AG08395 (cell line): ENCODE measurements at regions not wholly inside any gene's neighbourhood (a gene's known extent, or its start where the extent isn't known, plus 50 kb on each side); places are given as distances from the start of the nearest gene placed in this dataset.
"Not testable (repeated sequence)": the region's sequence is repeated elsewhere in the genome, so short reads cannot be mapped to it uniquely, and the experiment has no call there.

ENCODE experiments used
- DNase-seq: peaks from one replicate; pipeline ENCODE4 v3.0.0; 2012; ENCODE audit warnings: mixed read lengths, low spot score

GRCh38 chr4:137853424-137853823 is 321.1 kb upstream of the PCDH18 start:
- DNase-seq: no peak

GRCh38 chr4:137852326-137852725 is 320.0 kb upstream of the PCDH18 start:
- DNase-seq: no peak

- no peak for DNase-seq
Observed at GRCh38 chr4:137851435-137851834, 319.1 kb upstream of the PCDH18 start.

GRCh38 chr4:137827945-137828344 is 295.7 kb upstream of the PCDH18 start:
- not testable (repeated sequence) for DNase-seq

- DNase-seq: no peak
Observed at GRCh38 chr4:137825505-137825904, 293.2 kb upstream of the PCDH18 start.

- no peak for DNase-seq
Observed at GRCh38 chr4:137823007-137823406, 290.7 kb upstream of the PCDH18 start.

- DNase-seq: peak; percentile 37
Observed at GRCh38 chr4:137819964-137820383, 287.7 kb upstream of the PCDH18 start.

GRCh38 chr4:137812258-137812657 is 280.0 kb upstream of the PCDH18 start:
- DNase-seq: no peak

- no peak for DNase-seq
Observed at GRCh38 chr4:137806420-137806819, 274.1 kb upstream of the PCDH18 start.

- no peak for DNase-seq
Observed at GRCh38 chr4:137804906-137805495, 272.7 kb upstream of the PCDH18 start.

GRCh38 chr4:137800861-137801260 is 268.6 kb upstream of the PCDH18 start:
- no peak for DNase-seq

- DNase-seq: peak; percentile 4
Observed at GRCh38 chr4:137794764-137795254, 262.5 kb upstream of the PCDH18 start.

- DNase-seq: not testable (repeated sequence)
Observed at GRCh38 chr4:137789263-137789662, 257.0 kb upstream of the PCDH18 start.

GRCh38 chr4:137783923-137784322 is 251.6 kb upstream of the PCDH18 start:
- DNase-seq: not testable (repeated sequence)

- DNase-seq: no peak
Observed at GRCh38 chr4:137775701-137776100, 243.4 kb upstream of the PCDH18 start.

- no peak for DNase-seq
Observed at GRCh38 chr4:137774501-137774900, 242.2 kb upstream of the PCDH18 start.

- DNase-seq: no peak
Observed at GRCh38 chr4:137768881-137769280, 236.6 kb upstream of the PCDH18 start.

GRCh38 chr4:137768196-137768595 is 235.9 kb upstream of the PCDH18 start:
- no peak for DNase-seq

- no peak for DNase-seq
Observed at GRCh38 chr4:137762591-137762990, 230.3 kb upstream of the PCDH18 start.

GRCh38 chr4:137754652-137755471 is 222.6 kb upstream of the PCDH18 start:
- DNase-seq: peak; percentile 39

GRCh38 chr4:137749466-137749865 is 217.2 kb upstream of the PCDH18 start:
- DNase-seq: no peak

- DNase-seq: no peak
Observed at GRCh38 chr4:137748616-137749015, 216.3 kb upstream of the PCDH18 start.

GRCh38 chr4:137740141-137740540 is 207.8 kb upstream of the PCDH18 start:
- no peak for DNase-seq
